HG02973 (cell line): ENCODE measurements at regions not wholly inside any gene's neighbourhood (a gene's known extent, or its start where the extent isn't known, plus 50 kb on each side); places are given as distances from the start of the nearest gene placed in this dataset.

Experiments
- ATAC-seq: cut with Tn5 transposase; IDR thresholded peaks from one replicate; pipeline ENCODE4 v1.9.1; 2021; ENCODE audit warnings: moderate library complexity; ENCODE audit not compliant: unreplicated experiment

DNA sequence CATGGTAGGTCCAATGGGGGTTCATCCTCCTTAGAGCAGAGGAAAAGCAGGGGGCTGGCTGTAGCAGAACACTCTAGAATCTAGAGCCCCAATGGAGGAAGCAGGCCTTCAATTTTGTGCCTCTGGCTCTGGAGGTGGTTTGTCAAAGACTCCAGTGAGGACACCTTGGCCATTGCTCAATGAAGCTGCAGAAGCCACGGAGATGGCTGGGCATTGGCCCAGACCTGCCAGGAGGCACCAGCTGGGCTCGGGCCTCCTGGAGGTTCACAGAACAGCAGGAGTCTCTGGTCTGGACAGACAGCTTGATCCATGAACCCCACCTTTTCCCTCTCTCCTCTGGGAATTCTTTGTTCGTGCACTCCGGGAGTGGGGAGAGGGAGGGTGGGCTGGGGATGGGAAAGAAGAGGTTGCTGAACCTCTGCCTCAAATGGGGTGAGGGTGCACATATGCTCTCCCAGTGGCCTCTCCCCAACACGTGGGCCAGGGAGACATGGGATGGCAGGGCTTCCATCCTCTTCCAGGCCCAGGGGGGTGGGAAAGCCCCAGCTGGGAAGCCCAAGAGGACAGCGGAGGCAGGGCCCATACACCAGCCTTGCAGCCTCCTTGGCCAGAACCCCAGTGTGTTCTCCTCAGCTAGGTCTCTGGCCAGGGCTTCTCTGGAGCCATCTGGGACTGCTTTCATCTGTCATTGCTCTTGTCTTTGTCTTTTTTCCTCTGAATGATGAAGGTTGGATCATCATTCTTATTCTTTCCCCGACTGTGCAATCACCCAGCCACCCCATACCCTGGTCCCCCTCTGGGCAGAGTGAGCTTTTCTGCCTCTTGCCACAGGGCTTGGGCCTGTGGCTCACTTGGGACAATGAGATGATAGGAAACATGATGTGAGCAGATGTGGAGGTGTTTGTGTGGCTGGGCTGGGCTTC, 1019.4 kb downstream of the BRD1 start:
- no peak for ATAC-seq

DNA sequence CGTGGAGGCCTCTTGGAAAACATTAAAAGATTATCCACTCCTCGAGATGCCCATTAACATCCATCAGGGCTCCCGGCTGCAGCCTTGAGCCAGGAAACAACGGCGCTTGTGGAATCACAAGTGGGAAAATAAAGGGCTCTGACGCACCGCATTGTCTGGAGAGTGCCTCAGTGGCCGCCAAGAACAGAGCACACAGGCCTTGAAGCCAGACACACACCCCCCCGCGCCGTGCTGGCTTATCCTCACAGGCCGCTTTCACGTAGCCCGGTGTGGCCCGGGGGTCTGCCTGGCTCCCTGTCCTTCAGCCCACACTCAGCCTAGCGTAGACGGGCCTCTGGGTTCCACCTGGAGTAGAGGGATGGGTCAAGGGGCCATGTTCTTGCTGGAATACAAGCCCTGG, 1020.5 kb downstream of the BRD1 start:
- no peak for ATAC-seq

GRCh38 chr22:48806227-48806781, 1021.4 kb downstream of the BRD1 start:
- no peak for ATAC-seq

DNA sequence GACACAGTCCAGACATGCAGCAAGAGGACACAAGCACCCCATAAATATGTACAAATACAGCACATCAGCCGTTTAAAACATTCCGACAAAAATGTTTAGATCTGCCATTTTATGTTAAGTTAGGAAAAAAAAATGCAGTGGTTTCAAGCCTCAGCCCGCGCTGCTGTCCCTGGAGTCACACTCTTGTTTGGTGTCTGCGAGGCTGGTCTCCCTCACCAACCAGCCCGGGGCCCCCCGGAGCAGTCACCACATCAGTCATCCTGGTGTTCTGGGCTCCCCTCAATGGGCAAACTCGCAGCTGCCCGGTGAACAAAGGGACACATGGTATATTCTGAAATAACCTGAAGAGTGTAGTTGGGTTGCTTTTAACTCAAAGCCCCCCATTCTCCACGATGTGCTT, 1022.2 kb downstream of the BRD1 start:
- no peak for ATAC-seq

- ATAC-seq: no peak
Observed at GRCh38 chr22:48804811-48805301, 1022.8 kb downstream of the BRD1 start.

GRCh38 chr22:48803948-48804810, 1023.5 kb downstream of the BRD1 start:
- ATAC-seq: no peak

GRCh38 chr22:48803171-48803947, 1024.3 kb downstream of the BRD1 start:
- no peak for ATAC-seq

DNA sequence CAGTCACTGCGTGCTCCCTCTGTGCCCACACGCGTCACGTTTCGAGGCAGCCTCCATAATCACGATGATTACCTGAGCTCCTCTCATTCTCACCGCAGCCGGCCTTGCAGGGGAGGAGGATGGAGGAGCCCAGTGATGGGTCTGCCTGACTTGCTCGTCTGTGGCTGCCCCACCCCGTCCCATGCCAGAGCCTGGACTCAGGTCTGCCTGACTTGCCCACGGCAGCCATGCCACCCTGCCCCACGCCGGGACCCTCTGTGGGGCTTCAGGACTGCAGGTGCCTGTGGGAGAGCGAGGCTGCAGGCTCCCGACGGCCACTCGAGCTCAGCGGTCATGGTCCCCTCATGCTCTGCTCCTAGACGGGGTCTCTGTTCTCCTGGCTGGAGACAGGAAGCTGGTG, 1025.1 kb downstream of the BRD1 start:
- no peak for ATAC-seq

DNA sequence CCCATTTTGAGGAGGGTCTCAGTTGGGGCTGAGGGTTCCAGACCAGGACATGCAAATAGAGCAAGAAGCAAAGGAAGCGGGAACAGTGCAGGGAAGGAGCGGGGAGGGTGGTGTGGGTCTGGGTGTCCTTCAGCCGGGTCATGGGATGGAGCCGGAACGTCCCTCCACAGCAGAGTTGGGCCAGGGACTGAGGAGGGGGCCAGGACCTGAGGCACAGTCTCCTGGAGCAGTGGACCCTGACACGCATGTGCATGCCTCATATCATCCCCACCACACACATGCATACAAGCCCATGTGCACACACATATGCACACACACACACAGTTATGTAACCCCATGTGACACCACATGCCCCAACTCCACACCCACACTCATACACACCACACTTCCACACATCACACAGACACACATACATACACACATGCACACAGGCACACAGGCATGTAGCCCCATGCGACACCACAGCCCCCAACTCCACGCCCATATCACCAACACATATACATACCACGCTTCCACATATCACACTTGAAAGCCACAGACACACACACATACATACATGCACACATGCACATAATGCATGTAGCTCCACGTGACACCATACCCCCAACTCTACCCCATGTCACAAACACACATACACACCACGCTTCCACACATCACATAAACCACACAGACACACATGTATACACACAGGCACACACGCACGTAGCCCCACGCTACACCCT, 1026.6 kb downstream of the BRD1 start:
- ATAC-seq: no peak

- no peak for ATAC-seq
Observed at GRCh38 chr22:48800036-48800885, 1027.4 kb downstream of the BRD1 start.

DNA sequence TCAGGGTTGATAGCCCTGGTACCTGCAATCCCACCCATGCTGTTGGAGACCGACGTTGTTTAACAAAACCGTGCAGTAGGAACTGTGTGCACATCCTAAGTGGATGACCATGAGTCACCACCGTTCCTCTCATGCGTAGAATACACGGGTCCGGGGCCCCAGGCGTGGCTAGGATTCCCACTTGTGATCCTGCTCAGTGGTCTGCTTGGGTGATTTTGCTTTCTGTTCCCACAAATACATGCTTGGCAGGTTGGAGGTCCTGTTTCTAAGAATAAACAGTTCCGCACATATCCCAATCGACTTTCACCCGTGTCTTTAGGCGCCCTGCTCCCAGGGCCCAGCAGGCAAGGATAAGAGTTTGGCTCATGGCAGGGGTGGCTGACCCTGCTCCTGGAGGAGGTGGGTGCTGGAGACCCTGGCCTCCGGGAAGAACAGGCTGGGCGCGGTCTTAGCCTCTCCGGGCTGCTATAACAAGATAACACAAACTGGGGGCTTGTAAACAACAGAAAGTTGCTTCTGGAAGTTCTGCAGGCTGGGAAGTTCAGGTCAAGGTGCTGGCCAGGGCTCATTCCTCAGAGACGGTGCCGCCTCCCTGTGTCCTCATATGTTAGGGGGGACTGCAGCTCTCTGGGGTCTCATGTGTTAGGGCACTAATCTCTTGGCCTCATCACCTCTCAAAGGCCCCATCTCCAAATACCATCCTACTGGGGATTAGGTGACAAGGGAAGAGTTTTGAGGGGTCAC, 1028.3 kb downstream of the BRD1 start:
- no peak for ATAC-seq

DNA sequence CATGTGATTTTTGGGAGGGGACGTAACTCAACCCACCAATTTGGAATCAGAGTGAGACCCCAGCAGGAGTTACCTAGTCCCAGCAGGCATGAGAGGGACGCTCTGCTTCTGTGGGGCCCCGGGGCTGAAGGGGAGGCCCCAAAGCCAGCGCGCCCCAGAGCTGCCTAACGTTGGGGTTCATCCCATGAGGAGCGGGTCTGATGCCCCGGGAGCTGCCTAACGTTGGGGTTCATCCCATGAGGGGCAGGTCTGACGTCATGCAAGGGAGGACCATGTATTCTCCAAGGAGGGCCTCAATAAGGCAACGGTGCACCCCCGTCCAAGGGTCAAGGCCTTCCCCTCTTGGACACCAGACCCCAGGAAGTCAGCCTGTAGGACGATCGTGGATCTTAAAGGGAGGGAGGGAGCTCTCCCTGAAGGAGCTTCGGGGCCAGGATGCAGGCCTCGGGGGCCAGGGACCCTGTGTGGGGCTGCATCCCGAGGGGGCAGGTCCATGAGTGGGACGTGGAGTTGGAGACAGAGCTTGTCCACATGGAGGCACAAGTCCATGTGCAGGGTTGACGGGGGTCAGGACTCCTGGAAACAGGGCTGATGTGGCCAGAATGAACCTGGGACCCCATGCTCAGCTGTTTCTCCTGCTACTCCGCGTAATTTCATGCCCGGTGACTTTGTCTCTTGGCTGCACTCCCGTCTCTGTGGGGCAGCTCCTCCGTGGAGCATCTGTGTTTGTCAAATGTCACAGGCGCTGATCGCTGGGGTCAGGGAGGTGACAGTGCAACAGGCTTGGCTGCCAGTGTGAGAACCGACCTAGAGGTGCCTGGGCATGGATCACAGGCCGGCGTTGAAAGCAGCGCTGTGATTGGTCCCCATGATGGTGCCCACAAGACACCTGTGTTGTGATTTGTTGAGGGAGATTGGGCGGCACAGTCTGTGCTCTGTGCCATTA, 1029.1 kb downstream of the BRD1 start:
- ATAC-seq: no peak

DNA sequence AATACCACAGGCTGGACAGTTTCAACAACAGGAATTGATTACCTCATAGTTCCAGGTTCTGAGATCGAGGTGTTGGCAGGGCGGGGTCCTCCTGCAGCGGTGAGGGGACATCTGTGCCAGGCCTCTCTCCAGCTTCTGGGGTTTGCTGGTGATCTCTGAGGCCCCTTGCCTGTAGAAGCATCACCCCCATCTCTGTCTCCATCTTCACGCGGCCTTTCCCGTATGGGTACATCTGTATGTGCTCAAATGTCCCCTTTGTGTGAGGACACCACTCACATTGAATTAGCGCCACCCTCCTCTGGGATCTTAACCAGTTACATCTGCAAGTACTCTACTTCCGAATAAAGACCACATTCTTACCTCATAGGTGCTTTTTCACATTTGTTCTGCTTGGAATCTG, 1029.9 kb downstream of the BRD1 start:
- no peak for ATAC-seq

DNA sequence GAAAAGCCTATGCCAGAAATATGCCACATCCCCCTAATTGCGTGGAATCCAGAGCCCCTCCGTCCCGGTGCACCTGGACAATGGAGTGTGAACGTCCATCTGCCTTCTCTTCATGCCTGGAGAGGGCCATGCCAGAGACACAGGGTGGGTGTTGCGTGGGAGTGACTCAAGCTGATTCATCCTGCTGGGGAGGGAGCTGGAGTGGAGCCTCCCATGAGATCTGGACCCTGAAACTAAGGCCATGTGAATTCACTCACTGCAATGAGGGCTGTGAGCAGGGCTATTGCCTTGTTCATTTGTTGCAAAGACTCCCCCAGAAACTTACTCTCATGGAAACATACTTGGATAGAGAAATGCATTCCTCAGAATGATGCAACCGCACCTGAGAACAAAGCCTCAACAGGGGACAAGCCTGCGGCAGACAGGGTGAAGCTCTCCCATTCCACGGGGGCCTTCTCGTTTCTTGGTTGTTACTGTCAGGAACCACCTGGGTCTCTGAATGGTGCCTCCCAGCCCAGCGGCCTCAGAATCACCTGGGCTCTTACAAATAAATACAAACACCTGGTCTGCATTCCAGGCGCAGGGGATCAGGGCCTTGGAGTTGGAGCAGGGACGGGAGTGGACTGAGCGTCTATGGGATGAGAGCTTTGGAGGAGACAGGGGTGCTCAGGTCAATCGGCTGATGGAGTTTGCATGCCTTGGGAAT, 1031.2 kb downstream of the BRD1 start:
- no peak for ATAC-seq

DNA sequence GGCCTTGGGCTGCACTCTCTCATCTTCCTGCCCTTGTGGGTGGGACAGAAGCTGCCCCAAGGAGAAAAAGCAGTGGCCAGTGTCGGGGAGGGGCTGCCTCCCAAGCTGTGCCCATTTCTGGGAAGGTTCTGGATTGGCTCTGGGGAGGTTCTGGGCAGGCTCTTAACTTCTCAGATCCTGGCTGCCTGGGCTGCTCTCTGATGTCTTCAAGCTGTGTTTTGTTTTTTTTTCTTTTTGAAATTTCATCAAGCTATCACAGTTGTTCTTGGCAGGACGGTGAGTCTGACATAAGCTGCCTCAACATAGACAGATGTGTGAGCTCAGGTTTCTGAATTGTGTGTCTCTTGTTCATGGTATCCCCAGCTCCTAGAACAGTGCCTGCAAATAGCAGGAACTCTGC, 1032.0 kb downstream of the BRD1 start:
- no peak for ATAC-seq

- no peak for ATAC-seq
Observed at GRCh38 chr22:48794906-48795305, 1032.8 kb downstream of the BRD1 start.

GRCh38 chr22:48793949-48794348, 1033.7 kb downstream of the BRD1 start:
- no peak for ATAC-seq
